HG03432 (cell line): ENCODE measurements at regions not wholly inside any gene's neighbourhood (a gene's known extent, or its start where the extent isn't known, plus 50 kb on each side); places are given as distances from the start of the nearest gene placed in this dataset.
"Not testable (repeated sequence)": the region's sequence is repeated elsewhere in the genome, so short reads cannot be mapped to it uniquely, and the experiment has no call there.

Experiments
- ATAC-seq: cut with Tn5 transposase; IDR thresholded peaks from one replicate; pipeline ENCODE4 v1.9.1; 2021; ENCODE audit warnings: mild to moderate bottlenecking, moderate library complexity; ENCODE audit not compliant: unreplicated experiment

DNA sequence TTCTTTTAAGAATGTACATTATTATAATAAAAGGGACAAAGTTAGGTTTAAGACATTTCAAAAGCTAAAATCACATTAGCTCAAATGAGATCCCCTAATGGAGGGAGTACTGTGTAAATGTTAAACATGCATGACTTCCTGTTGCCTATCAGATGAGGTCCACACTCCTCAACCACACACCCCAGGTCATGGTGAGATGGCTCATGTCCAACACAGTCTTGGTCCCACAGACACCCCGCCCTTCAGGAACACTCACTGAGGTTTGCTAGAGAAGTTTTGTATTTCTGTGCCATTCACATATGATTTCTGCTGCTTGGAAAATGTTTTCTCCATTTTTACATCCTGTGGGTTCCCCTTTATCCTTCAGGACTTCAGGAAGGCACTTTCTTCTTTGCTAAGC is 491.0 kb downstream of the SOX11 start:
- no peak for ATAC-seq

DNA sequence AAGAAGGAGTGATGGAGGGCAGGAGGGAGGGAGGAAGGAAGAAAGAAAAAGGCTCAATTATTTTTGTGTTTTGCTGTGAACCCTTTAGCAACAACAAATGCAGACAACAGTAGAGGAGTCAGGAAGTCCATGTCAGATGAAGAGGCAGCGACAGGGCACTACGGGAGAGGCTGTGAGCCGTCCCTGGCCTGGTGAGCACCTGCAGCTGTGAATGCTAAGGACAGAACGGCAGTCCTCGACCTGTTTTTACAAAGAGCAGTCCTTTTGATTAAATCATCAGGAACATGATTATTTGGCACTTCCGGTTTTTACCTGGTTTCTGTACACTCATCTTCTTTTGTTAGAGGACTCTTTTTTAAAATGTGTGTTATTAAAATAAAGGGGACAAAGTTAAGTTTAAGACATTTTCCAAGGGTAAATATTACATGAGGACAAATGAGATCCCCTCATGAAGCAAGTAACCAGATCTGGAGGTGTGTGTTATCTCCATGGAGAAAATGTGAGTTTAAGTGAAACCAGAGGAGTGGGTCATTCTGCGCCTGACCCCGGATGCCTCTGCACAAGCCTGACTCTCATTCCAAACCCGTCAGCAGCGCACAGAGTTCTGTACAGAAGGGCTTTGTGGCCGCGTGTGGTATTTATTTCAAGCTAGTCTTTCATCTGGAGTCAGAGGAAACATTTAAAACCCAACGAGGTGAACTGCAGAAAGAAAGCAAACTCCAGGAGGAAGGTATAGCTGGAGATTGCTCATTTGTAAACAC is 492.5 kb downstream of the SOX11 start:
- no peak for ATAC-seq

DNA sequence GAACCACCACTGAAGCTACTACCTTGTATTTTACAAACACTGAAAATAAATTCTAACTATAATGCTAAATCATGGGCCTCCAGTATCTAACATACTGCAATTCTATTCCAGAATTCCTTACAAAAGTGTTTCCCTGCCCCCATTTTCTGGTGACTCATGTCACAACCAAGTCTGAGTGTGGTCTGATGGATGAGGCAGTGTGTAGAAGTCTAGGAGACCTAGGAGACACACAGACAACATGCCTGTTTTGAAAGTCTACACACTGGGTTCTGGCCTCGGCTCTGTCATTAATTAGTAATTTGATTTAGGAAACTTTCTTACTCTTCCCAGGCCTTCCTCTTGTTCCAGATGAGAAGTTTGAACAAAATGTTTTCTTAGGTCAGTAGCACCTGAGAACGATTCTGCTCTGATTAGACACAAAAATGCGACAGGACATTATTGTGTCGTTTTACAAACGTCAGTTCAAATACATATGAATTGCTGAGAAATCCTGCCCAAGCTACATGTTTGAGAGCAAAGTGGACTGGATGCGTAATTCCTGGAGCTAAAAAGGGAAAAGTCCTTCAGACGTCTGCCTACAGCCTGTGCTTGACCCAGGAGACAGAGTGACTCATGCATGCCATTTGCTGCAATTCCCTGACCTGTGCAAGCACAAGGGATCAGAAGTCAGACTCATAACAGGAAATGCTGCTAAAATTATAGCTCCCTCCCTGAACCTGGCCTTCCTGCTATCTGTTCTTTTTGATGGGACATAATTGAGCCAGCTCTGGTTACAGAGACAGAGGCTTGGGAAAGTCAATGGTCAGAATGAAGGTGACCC is 494.4 kb downstream of the SOX11 start:
- no peak for ATAC-seq

DNA sequence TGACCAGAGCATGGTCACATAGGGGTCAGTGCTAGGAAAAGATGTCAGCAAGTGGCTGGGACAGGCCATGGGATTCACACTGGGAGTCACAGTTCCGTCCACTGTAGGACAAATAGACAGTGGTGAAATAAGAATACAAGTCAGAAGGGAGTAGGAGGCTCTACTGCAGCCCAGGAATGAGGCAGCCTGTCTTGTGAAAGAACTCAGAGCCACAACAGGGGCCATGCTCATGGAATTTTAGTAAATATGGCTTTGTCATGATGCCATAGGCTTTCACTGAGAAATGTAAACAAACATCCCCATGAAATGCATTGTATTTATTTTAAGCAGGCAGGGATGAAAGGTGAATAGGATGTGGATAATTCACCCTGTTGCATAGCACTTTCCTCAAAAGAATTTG is 504.3 kb downstream of the SOX11 start:
- ATAC-seq: no peak

DNA sequence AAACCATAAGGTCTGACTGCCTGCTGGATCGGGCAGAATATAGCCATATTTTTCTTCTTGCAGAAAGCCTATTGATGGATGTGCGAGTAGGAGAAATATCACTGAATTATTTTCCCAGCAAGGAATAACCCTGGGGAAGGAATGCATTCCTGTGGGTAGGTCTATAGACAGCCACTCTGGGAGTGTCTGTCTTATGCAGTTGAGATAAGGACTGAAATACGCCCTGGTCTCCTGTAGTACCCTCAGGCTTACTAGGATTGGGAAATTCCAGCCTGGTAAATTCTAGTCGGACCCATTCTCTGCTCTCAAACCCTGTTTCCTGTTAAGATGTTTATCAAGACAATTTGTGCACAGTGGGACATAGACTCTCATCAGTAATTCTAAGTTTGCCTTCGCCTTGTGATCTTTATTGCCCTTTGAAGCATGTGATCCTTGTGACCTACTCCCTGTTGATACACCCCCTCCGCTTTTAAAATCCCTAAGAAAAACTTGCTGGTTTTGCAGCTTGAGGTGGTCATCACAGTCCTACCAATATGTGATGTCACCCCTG is 506.3 kb downstream of the SOX11 start:
- not testable (repeated sequence) for ATAC-seq

DNA sequence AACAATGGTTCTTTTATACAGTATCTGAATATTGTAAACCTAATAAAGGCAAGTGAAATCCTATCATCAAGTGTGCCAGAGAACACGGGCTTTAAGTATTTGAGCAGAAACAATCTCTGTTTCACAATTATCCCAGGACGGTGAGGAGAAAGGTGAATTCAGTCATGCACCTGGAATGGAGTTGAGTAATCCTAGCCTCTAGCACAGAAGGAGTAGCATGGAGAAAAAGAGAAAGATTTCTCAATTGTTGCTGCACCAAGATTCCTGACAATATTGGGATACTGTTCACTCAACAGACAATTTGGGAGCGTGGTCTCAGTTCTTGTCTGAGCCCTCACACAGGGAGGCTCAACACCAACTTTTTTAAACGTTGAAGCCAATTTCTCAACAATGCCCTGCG is 510.6 kb downstream of the SOX11 start:
- ATAC-seq: no peak

DNA sequence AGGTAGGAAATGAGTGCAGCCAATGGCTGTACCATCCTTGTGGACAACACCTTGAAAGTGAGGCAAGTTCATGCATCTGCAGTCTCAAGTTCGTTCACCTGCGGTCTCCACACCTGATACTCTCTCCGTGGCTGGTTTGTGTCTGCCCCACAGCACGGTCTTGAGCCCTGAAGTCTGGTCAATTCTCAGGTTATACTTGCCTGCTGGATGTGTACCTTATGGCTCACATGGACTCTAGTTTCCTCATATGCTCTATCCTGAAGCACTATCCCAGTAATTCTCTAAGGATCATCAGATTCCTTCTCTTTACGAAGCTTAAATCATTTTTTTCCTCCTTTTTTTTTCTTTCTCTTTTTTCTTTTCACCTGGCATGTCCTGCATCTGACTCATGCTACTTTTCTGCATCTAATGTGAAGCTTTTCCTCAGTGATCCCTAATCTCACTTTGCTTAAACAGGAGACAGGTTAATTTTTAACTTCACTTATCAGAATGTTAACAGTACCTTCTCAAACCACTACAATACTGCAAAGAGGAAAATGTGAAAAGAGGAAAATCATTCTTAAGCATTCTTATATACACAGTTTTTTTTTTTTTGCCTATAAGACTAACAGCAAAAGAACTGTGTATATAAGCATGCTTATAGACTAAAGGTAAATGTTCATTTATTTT is 511.2 kb downstream of the SOX11 start:
- no peak for ATAC-seq

DNA sequence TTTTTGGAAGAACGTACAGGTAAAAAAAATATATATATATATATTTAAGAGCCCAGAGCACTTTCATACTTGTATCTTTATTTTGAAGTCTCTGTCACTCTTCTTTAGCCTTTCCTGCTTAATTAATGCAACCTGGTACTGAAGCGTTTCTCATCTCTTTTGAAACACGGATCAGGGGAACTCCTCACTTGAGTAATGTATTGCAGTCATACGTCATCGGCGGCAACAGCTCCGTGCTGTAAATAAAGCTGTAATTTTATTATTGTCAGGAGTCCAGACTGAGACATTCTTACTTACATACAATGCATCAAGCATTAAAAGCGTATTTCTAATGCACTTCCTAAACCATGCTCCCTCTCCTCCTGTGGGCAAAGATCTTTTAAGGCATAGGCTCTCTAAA is 514.7 kb downstream of the SOX11 start:
- ATAC-seq: no peak

DNA sequence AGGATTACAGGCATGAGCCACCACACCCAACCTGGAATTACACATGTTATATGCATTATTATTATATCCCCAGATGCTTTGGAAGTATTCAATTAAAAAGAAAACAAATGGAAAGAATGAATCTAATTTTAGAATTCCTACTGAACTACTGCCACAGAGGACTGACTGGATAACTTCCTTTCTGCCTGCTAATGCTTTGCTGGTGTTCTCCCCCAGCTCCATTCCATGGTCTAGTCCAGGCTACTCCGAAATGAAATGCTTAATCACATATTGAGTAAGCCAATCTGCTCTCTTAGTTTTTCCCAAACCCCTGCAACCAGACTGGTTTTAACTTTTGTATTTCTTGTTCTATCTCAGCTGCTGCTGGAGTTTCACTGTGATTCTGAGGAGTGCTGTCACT is 519.1 kb downstream of the SOX11 start:
- no peak for ATAC-seq

DNA sequence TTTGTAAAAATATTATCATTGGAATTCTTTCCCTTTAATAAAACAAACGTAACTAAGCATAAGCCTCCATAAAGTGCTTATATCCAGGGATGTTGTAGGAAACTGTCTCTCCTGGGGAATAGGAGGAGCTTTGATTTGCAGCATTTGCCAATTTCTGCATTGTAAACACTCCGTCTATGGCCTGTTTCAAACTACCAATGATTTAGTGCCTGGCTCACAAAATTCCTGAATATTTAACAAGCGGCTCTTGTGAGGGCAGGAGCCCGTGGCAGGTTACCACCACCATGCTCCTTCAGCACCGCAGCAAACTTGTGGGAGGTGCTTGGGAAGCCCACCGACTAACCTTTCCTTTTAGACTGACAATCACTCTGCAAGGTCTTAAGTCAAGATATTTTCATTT is 520.3 kb downstream of the SOX11 start:
- no peak for ATAC-seq

DNA sequence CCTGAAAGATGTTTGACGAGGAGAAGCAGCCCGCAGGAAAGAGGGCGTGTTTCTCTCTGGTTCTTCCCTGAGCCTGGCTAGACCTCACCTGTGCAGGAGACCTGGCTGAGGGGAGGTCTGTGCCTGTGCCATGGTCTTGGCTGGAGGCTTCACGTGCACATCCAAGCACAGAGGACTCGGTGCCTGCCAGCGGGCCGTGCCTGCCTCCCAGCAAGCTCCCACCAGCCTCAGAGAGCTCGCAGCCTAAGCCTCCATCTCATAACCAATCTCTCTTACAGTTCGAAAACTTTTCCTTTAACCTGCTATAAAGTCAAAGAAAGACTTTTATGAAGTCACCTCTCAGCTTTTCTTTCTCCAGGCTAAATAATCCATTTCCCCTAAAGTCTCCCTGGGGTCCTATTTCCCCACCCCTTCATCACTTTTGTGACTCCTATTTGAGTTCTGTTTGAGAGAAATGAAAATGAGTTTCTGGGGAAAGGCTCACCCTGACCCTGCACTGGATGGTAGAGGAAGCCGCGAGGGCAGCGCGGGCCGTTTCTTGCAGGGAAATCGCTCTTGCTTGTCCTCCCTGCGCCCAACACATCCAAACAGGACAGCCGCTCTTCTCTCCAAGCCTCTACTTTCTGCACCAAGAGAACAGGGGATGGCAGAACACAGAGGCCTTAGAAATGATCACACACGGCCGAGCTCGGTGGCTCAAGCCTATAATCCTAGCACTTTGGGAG is 521.0 kb downstream of the SOX11 start:
- no peak for ATAC-seq

DNA sequence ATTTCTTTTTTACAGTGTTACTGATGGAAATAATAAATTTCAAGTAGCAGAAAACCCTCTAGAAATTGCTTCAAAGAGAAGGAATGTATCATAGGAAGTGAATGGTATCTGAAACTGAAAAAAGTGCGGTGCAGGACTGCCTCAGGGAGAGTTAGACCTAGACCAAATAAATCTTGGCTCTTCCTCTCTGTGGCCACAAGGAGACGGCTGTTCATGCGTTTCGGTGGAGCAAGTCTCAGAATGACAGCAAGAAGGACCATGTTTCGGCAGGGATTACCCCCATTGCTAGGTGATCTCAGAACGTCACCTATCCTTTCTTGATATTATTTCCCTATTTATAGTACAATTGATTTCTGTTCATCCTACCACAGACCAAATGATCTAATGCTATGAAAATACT is 522.3 kb downstream of the SOX11 start:
- no peak for ATAC-seq

DNA sequence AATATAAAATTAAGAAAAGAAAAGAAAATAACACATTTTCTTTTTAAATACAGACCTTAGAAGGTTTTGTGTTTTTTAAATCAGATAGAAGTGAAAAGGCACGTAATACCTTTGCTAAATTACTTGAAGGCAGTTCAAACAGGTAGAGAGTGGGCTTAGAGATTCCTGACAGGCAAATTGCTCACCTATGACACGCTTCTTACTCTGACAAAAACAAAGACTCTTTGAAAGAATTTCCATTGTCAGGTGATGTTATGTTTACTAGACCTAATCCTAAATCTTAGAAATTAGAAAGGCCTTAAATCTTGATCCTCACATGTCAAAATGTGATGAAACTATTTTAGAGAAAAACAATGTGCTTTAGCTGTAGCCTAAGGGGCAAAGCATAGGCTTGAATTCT is 522.9 kb downstream of the SOX11 start:
- ATAC-seq: no peak

DNA sequence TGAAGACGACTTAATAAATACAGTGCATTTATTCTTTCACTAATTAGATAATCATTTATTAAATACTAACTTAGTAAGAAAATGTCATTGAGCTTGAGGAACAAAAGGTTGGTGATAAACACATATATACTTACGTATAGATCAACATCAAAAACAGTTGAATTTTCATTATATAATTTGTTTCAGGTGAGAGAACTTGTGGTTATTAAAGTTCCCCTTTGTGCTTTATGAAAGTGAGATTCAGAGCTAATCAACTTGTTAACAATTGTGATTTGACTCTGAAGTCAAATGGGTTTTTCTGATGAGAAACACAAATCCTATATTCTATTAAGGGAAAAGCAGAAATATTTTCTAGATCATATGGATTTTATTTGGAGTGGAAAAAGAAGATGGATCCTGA is 524.0 kb downstream of the SOX11 start:
- ATAC-seq: no peak

DNA sequence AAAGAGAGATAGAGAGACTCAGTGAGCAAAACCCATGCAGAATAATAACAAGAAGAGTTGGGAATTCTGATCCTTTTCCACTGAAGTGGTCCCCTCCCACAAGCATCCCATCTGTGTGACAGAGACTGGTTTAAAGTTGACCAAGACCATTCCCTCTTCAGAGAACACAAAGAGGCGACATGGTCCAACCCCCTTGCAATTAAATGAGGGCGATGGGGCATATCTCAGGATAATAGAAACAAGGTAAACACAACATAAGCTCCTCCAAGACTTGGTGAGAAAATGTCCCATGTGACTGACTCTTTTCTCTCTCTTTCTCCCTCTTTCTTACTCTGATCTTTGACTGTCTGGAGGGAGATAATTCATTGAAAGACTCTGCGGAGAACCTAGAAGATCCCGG is 526.7 kb downstream of the SOX11 start:
- ATAC-seq: no peak

DNA sequence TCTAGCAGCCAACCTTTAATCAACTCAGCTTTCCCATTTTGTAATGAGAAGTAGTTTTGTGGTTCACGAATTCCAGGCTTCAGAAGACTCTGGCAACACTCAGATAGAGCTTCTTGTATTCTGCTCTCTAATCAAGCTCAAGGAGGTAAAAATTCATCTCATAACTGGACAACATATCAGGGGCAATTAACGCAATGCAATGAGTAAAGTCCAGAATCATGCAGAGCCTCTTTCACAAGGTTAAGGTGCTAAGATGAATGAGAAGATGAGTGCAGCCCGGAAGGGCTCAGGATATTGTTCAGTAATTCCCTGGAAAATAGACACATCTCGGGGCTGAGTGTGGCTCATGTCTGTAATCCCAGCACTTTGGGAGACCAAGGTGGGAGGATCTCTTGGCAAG is 527.7 kb downstream of the SOX11 start:
- no peak for ATAC-seq

DNA sequence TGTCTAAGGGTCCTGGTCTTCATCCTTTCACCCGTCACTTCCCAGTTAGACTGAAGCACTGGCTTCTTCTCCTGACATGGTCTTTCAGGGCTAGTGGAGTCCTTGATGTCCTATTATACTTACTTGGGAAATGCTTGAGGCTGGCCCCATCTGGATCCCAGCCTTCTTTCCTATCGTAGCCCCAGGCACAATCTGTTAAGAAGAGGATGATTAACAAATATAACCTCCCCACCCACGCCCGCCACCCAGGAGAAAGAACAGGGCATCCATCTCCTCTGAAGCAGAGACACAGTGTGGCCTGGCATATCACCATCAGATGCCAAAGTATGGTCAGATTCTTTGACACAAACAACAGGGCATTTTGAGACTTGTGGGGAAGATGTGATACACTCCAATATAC is 530.1 kb downstream of the SOX11 start:
- no peak for ATAC-seq

DNA sequence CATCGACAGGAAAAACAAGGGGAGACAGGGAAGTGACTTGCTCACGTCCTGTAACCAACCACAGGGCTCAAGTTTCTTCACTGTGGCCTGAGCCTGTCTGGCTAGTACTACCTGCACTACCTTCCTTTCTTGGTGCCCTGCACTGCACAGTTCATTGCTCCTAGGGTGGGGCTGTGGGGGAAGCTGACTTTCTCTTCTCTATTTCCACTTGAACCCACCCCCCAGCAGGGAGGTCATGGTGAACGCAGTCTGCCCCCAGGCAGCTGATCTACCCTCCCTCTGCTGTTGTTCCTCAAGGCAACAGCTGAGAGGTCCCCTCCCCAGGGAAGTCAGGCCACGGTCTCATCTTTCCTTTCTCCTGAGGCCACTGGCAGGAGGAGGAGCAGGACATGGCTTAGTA is 532.1 kb downstream of the SOX11 start:
- ATAC-seq: peak; percentile 67

DNA sequence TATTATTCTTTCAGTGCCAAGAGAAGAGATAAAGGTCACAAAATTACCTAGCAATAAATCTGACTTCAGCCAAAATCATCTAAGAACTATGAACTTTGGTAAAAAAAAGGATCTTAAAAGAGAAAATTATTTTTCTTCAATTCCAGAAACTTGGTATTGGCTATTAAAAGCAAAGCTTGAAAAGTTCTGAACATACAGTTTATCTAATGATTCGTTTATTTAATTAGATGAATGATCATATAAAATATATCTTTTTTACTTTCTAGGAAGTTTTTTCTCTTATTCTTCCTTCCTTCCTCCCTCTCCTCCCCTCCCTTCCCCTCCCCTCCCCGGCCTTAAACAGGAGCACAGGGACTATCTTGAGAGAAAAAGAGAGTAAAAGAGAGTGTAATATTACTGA is 536.1 kb downstream of the SOX11 start:
- no peak for ATAC-seq

DNA sequence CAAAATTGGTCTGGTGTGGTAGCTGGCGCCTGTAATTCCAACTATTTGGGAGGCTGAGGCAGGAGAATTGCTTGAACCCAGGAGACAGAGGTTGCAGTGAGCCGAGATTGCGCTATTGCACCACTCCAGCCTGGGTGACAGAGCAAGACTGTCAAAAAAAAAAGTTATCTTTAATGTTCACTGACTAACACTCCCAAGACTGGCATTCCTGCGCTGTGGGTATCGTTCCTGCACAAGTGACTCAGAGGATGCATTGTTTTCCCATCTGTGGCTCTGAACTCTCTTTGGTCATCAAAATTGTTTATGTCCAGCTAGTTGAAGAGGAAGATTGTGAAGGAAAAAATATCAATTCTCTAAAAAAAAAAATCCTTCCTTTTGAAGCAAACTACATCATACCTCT is 539.0 kb downstream of the SOX11 start:
- no peak for ATAC-seq

DNA sequence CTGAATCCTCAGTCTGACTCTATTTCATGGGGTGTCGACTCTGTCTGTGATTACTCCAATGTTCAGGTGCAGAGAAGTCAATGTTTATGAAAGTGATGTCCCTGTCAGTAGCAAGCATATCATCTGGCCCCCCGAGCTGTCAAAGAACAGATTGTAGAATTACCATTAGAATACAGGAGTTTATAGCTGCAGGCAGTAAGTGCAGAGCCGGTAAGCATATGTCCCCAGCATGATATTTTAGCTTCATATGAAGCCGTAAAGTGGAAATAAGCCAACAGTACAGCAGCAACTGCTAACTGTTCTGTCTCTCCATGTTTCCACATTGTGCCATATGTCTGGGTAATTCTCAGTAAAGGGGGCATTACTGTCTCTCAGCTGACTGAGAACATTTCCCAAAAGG is 541.8 kb downstream of the SOX11 start:
- ATAC-seq: no peak
